HG03025 (cell line): ENCODE measurements at regions not wholly inside any gene's neighbourhood (a gene's known extent, or its start where the extent isn't known, plus 50 kb on each side); places are given as distances from the start of the nearest gene placed in this dataset.

Experiments
- ATAC-seq: cut with Tn5 transposase; IDR thresholded peaks from one replicate; pipeline ENCODE4 v1.9.1; 2021; ENCODE audit warnings: mild to moderate bottlenecking, moderate library complexity; ENCODE audit not compliant: unreplicated experiment, low FRiP score

DNA sequence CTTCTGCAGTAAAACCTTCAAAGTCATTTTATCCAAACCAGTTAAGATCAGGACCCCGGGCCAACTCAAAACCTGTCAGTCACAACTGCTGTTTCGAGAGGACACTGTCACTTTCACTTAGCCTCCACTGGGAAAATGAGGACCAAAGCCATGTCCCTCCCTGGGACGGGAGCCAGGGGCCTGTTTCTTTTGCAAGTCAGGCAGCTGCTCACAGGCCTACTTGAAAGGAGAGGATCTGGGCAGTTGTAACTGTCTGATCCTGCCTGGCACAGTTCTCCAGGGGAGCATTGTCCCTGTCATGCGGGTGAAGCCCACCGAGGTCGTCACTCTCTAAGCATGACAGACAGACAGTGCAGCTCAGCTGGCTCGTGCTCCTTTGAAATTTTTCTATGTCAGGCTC is 276.2 kb downstream of the NPIPA8 start:
- no peak for ATAC-seq

DNA sequence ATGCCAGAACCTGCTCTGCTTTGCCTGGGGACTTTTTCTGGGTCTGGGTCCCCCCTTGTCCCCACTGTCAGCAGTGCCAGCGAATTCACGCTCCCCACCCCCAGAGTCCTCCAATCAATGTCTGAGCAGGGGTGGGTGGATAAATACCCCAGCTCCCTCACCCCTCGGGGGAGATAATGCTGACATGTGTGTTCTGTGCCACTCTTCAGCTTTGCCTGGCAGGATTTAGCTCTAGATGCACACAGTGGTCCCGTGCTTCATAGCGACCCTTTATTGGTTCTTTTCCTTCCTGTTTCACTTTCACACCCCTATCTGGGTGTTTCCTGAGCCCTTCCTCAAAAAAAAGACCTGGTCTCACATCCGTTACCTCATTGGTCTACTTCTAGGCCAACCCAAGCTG is 277.0 kb downstream of the NPIPA8 start:
- ATAC-seq = no peak

DNA sequence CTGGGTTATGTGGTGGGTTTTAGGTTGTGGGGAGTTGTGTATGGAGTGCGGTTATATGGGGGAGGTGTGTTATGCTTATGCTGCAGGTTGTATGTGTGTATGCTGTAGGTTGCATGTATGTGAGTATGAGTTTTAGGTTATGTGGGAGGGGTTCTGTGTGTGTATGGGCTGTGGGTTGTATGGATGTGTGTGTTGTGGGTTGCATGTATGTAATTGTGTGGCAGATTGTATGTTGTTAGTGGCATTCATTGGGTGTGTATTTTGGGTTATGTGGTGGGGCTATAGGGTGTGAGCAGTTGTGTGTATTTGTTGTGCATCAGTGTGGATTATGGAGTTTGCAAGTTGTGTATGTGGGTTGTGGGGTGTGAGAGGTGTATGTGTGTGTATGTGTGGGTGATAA is 277.4 kb downstream of the NPIPA8 start:
- ATAC-seq = no peak

DNA sequence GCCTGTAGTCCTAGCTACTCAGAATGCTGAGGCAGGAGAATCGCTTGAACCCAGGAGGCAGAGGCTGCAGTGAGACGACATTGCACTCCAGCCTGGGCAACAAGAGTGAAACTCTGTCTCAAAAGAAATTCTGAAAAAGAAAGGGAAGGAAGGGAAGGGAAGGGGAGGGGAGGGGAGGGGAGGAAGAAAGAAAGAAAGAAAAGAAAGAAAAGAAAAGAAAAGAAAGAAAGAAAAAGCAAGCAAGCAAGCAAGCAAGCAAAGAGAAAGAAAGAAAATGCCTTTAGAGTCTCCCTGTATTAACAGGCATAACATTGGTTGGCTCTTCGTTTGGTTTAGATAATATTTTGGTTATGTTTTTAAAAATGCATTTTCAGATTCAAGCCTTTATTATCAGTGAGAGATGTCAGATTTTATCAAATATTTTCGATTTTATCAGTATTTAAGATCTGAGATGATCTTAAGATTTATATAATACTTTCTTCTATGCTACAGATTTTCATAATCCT is 281.1 kb downstream of the NPIPA8 start:
- no peak for ATAC-seq

DNA sequence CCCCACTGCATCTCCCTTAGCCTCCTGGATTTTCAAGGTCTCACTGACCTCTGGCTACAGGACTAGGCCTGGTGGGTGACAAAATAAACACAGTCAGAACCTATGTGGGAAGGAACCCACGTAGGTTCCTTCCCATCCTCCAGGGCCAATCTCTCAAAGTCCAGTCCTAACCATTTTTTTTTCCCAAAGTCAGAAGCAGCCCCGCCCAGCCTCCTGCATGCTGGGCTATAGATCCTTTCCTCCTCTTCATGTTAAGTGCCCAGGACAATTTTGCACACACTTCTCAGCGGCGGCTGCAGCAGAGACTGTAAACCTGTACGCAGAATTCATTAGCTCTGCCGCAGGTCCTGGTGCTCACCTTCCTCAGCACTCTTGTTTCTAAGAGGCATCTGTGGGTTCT is 285.8 kb downstream of the NPIPA8 start:
- no peak for ATAC-seq

DNA sequence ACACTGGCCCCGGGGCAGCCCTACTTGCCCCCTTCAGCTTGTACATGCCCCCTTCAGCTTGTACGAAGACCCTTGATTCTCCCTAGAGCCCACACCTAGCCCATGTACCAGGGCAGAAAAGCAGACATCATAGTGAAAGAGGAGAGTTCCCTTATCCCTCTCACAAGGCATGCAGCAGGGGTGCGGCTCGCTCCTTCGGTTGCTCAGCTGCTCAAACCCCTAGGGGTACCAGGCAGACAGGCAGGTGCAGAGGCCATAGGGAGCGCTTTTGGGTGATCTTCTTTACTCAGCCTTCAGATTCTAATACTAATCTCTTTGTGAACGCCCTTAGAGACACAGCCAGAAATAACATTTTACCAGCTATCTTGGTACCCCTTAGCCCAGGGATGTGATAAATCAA is 286.3 kb downstream of the NPIPA8 start:
- no peak for ATAC-seq

DNA sequence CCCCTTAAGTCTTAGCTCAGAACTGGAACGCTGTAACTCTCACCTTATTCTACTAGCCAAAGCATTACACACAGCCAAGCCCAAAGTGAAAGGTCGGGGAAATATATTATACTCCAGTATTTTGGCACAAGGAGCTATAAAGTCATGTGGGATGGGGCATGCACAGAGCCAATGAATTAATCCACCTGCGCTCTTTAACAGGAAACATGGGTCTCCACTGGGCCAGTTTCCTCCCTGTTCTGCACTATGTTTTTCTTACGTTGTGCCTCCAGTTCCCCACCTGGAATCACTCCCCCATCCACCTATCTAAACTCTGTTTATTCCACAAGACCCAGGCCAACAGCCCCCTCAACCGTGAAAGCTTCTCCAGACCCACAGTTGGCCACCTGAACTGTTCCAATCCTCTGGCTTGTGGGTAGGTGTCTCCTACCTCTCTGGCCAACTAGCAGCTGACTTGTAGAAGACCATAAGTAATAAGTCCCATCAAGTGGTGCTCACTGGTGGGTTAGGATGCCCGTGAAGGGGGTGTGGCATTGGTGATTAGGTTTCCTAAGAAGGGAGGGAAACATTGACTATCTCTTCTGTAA is 286.9 kb downstream of the NPIPA8 start:
- no peak for ATAC-seq

DNA sequence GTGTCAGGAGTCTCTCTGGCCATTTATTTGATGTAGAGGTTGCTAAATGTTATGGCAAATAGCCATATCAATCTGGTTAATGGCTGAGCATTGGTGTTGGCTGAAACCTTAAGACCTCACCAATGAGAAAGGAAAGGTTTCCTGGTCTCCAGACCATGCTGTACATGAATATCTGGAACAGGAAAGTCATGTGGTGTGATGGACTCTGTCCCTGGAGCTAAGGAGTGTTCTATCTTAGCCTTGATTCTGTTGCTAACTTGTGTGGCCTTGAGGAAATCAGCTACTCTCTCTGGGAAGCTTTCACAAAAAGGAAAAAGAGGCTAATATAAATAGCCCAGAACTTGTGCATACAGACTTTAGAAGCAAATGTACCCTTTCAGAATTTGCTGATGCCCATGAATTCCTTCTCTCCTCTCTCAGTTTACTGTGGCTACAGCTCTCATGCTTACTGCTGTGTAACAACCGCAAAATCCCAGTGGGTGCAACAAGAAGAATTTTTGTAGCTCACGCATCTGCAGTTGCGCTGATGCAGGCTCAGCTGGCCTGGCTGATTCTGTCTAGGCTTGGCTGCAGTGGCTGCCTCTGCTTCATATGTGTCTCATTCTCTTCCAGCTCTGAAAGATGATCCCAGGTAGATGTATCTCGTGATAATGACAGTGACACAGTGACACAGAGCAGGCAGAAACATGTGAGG is 287.5 kb downstream of the NPIPA8 start:
- ATAC-seq = no peak

DNA sequence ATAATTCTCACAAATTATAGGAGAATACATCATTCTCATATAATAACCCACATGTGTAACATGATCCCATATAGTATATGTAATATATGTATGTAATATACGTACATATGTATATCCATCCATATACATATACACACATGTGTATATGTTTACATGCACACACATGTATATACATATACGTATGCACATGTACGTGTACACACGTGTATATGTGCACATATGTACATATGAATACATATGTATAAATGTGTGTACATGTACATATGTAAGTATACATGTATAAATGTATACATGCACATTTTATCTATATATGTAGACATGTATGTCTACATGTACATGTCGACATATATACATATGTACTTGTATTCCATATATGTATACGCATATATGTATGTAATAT is 288.8 kb downstream of the NPIPA8 start:
- no peak for ATAC-seq

DNA sequence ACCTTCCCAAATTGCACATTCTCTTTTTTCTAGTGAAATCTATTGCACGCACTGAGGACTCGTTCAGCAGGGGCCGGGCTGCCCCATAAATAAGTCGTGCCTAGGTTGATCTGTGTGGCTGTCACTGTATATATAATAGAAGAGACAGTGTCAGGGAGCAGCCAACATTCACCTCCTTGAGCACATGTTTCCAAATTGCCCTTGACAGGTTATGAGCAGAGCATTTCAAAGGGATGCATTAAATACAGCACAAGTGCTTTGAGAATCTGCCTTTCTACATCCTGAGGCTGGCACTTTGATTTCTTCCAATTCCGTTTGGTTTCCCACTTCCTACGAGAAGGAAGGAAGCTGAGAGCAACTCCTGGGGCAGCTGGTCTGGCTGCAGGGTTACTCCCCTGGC is 291.2 kb downstream of the NPIPA8 start:
- no peak for ATAC-seq

DNA sequence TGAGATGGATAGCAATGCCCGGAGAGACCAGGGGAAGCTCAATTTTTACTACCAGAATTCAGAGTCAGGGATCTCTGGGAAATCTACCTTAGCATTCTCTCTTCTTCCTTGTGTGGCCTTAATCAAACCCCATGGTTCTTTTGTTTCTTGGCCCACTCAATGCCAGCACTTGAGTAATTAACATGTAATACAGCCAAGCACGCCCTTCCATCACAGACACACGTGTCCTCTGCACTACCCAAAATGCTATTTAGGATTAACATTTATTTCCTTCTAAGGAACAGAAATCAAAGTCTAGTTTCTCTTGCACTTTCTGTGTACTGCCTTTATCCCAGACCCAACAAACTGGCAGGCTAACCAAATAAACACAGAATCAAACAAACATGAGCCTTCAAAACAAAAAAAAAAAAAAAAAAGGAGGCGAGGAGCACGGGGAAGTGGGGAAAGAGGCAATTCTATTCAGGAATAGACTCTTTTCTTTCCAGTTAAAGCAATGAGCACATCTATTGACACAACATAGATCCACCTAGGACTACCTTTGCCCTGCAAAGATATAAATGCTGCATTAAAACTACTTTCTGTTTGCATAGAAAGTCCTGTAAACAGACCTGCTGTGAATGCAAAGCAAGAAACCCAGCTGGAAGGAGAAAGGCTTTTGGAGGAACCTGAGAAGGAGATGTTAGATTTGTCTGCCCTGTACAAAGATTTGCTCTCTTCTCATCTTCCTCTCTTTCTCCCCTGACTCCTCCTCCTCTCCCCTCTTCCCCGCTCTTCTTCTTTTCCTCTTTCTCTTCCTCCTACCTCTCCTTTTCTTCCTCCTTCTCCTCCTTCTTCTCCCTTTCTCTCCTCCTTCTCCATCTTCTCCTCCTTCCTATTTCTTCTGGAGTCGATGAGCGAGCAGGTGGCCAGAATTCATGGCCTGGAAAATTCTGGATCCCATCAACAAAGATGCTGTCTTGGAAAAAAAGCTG is 294.4 kb downstream of the NPIPA8 start:
- no peak for ATAC-seq

DNA sequence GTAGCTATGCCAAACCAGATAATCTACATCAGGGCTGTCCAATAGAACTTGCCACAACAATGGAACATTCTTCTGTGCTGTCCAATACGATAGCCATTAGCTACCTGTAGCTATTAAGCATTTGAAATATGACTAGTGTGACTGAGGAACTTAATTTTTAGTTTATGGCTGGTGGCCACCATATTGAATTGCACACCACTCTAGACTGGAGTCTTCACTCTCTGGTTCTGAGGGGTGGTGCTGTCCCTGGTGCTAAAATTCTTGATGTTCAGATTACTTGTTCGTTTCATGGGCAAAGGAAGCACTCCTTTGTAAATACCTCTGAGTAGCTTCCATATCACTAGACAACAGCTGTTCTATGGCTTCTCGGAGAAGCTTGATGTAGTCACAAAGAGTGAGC is 296.6 kb downstream of the NPIPA8 start:
- no peak for ATAC-seq

DNA sequence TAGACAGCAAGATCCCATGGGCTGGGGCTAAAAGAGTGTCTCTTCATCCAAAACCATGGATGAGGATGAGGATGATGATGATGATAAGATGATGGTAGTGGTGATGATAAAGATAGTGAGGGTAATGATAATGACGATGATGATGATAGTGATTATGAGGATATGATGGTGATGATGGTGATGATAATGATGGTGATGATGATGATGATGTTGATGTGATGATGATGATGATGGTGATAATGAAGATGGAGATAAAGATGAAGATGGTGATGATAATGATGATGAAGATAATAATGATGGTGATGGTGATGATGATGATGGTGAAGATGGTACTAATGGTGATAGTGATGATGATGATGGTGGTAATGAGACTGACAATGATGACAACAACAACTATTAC is 299.5 kb downstream of the NPIPA8 start:
- no peak for ATAC-seq

DNA sequence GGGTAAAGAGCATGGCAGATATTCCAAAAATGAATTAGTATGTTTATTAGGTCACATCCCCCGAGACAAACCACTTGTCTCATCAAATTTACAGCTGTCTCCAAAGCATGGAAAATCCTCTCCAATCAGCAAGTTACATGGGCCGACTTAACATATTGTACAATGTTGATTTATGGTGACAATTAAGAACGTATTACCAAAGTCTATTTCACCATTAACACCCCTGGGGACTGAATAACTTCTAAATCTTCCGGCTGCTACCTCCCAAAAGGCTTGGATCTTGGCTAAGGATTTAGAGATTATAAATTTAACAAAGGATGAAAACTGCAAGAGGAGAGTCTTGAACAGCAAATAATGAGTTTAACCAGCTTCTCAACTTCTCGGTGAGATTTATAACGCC is 311.9 kb downstream of the NPIPA8 start:
- ATAC-seq = no peak

DNA sequence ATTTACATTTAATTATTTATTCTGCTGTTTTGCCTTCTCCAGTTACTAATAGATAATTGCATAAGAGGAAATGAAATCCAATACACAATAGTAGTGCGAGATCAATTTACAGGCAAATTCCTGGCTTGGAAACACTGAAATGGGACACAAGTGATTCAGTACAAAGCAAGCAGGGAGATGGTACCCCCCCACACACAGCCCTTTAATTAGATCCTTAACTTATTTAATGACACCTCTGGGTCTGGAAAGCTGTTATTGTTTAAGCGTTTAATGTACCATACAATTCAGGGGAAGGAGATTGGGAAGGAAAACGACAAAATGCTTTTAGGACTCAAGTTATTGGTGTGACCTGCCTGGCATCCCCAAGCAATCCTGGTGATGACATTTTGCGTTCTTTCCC is 318.2 kb downstream of the NPIPA8 start:
- no peak for ATAC-seq

DNA sequence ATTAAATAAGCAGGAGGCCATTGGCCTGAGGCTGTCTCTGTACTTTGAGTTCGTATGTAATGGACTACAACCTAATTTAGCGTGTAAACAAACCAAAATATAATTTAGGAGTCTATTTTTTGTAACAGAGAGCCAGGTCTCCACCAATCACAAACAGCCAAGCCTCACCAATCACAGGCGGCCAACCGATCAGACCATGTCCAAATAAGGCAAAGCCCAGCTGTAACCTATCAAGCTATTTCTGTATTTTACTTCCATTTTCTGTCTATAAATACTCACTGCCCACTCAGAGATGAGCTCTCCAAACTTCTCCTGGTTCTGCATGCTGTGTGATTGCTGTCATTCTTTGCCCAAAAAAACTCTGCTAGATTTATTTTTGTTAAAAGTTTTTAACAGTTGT is 322.7 kb downstream of the NPIPA8 start:
- ATAC-seq = no peak

DNA sequence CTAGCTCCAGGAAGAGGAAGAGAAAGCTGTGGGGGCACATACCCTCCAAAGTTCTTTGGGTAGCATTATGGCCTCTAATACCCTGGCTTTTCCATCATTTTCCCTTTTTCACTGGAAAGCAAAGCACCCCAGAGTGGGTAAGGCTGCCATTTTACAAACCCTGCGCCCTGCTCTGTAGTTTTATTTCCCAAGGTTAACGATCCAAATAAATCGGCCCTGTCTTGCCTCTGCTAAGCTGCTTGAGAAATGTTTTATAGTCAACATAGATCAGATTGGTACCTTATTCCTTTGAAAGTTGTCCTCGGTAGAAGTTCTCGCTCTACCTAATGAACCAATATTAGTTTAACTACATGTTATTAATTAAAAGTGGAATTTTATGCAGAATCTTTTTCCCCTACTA is 328.2 kb downstream of the NPIPA8 start:
- ATAC-seq = no peak

DNA sequence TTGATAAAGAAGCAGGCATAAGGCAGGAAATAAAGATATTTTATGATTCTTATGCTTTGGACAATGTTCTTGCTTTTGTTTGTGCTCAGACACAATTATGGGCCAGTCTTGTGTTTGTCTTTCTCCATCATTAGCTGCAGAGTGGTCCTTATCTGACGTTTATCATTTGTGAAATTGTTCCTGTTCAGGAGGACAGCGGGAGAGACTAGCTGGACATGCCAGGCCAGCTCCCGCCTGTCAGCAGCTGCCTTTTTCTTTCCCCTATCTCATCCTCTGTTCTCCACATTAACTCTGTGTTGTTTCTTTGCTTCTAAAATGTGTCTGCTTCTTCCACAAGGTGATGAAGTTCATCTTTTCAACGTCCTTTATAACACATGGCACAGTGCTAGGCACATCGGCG is 333.5 kb downstream of the NPIPA8 start:
- ATAC-seq = no peak

DNA sequence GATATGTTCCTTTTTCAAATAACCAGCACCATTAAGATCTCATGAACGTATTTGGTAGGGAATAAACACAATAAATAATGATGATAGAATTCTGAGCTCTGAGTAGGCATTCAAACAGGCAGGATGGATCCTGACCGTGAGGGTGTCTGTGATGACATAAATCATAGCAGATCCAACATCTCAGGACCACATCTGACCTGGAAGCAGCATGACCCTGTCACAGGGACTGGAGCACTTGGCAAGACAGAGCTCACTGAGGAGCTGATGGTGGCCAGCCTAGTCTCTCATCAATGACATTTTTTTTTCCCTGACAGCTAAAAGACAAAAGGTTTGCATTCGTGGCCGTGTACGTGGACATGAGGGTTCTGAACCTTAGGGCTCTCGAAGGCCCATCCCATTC is 337.5 kb downstream of the NPIPA8 start:
- ATAC-seq = no peak

DNA sequence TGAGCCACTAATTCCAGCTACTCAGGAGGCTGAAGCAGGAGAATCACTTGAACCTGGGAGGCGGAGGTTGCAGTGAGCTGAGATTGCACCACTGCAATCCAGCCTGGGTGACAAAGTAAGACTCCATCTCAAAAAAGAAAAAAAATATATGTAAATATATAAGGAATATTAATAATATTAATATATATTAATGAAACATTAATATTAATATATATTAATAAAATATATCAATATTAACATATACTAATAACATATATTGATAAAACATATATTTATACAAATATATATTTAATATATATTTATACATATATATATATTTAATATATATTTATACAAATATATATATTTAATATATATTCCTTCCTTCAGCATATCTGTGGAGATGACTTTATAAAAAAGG is 338.0 kb downstream of the NPIPA8 start:
- no peak for ATAC-seq

DNA sequence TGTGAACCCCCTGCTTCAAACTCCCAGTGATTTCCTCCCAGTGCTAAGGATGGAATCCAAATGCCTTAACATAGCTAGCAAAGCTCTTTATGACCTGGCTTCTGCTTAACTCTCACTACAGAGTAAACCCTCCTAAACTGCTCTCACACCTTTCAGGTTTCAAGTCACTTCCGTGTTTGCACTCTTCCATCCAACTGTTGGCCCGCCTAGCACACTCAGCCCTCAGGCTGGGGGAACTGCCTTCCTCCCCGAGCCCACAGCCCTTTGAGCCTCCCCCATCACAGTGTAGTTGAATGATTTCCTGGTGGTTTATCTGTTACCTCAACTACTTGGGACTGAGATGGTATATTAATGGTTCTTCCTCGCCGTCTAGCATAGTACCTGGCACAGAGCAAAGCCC is 342.5 kb downstream of the NPIPA8 start:
- no peak for ATAC-seq
